ENCODE measurements at regions not wholly inside any gene's neighbourhood (a gene's known extent, or its start where the extent isn't known, plus 50 kb on each side); places are given as distances from the start of the nearest gene placed in this dataset.

- Histone ChIP-seq H3K36me3 (ENCODE audit: control insufficient read depth in 2 of 2, insufficient read depth in 1 of 2, low read length in 2 of 2) (no peaks in the 10 kb centered on the region), H3K4me1 (ENCODE audit: control insufficient read depth, insufficient read depth, low read length) (0 out of 2 replicates have a peak, but pooled peaks cover 2% of the 10 kb centered on the region), H3K4me3 (ENCODE audit: low read depth, low read length) (no peak overlapping the region), H3K9me3 (ENCODE audit: control insufficient read depth, insufficient read depth, low read depth, low read length) (no peaks in the 10 kb centered on the region), H3K27ac (ENCODE audit: extremely low read depth, low read depth, low read length) (no peak overlapping the region)
- TF ChIP-seq ZSCAN5A (tag by site-specific recombination; IDR thresholded peaks at IDR 0.05) (no peak), ZNF133 (tag by site-specific recombination; IDR thresholded peaks at IDR 0.05) (no peak), ZFP69B (tag by site-specific recombination; IDR thresholded peaks at IDR 0.05) (no peak), ZNF266 (tag by site-specific recombination; IDR thresholded peaks at IDR 0.05; ENCODE audit: low read depth) (no peak), ZBTB49 (tag by site-specific recombination; IDR thresholded peaks at IDR 0.05; ENCODE audit: low read depth) (no peak), ZNF664 (tag by site-specific recombination; IDR thresholded peaks at IDR 0.05) (no peak), ZXDB (tag by site-specific recombination; IDR thresholded peaks at IDR 0.05) (no peak), ZNF544 (tag by site-specific recombination; IDR thresholded peaks at IDR 0.05) (no peak), GLI4 (tag by site-specific recombination; IDR thresholded peaks at IDR 0.05) (no peak), ZNF121 (tag by site-specific recombination; IDR thresholded peaks at IDR 0.05) (no peak), ZNF549 (tag by site-specific recombination; IDR thresholded peaks at IDR 0.05) (no peak), KLF10 (tag by site-specific recombination; IDR thresholded peaks at IDR 0.05) (no peak), ZNF596 (tag by site-specific recombination; IDR thresholded peaks at IDR 0.05) (no peak), HOXD13 (CRISPR knock-in tag; IDR thresholded peaks at IDR 0.05; ENCODE audit: borderline replicate concordance) (no peak), SP3 (tag by site-specific recombination; IDR thresholded peaks at IDR 0.05) (no peak), ZNF548 (tag by site-specific recombination; IDR thresholded peaks at IDR 0.05) (no peak), ZSCAN16 (tag by site-specific recombination; IDR thresholded peaks at IDR 0.05) (no peak), ZNF148 (tag by site-specific recombination; IDR thresholded peaks at IDR 0.05; ENCODE audit: borderline replicate concordance) (no peak)
- TF ChIP-seq, protein P1, sequence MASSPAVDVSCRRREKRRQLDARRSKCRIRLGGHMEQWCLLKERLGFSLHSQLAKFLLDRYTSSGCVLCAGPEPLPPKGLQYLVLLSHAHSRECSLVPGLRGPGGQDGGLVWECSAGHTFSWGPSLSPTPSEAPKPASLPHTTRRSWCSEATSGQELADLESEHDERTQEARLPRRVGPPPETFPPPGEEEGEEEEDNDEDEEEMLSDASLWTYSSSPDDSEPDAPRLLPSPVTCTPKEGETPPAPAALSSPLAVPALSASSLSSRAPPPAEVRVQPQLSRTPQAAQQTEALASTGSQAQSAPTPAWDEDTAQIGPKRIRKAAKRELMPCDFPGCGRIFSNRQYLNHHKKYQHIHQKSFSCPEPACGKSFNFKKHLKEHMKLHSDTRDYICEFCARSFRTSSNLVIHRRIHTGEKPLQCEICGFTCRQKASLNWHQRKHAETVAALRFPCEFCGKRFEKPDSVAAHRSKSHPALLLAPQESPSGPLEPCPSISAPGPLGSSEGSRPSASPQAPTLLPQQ (tag by site-specific recombination; IDR thresholded peaks at IDR 0.05): no peak
- CTCF ChIA-PET: no interaction called here
- POLR2A ChIA-PET: interaction anchor here (0.8 kb wide), 1 partner anchor 774 kb away, joined by 3 read pairs; no protein-coding TSS in a partner anchor
Measured at GRCh38 chr5:124285071-124285470, 461.4 kb downstream of the ZNF608 start.

GRCh38 chr5:124283031-124283430, 463.4 kb downstream of the ZNF608 start:
- H3K4me3 ChIP-seq (ENCODE audit: low read depth, low read length): no peak overlapping the region
- no peaks in the 10 kb centered on the region for H3K9me3 ChIP-seq (ENCODE audit: control insufficient read depth, insufficient read depth, low read depth, low read length)
- ChIA-PET CTCF (no interaction called here), POLR2A (no interaction called here)
- H3K36me3 ChIP-seq (ENCODE audit: control insufficient read depth in 2 of 2, insufficient read depth in 1 of 2, low read length in 2 of 2): no peaks in the 10 kb centered on the region
- peaks cover 16% of the 10 kb centered on the region for H3K4me1 ChIP-seq (ENCODE audit: control insufficient read depth, insufficient read depth, low read length)
- H3K27ac ChIP-seq (ENCODE audit: extremely low read depth, low read depth, low read length): no peak overlapping the region
- TF ChIP-seq, protein P2, sequence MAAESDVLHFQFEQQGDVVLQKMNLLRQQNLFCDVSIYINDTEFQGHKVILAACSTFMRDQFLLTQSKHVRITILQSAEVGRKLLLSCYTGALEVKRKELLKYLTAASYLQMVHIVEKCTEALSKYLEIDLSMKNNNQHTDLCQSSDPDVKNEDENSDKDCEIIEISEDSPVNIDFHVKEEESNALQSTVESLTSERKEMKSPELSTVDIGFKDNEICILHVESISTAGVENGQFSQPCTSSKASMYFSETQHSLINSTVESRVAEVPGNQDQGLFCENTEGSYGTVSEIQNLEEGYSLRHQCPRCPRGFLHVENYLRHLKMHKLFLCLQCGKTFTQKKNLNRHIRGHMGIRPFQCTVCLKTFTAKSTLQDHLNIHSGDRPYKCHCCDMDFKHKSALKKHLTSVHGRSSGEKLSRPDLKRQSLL (tag by site-specific recombination; IDR thresholded peaks at IDR 0.05): no peak
- TF ChIP-seq ZNF140 (tag by site-specific recombination; IDR thresholded peaks at IDR 0.05) (no peak), IKZF3 (tag by site-specific recombination; IDR thresholded peaks at IDR 0.05) (no peak), ZFP3 (tag by site-specific recombination; IDR thresholded peaks at IDR 0.05; ENCODE audit: low read depth) (no peak), ZNF394 (tag by site-specific recombination; IDR thresholded peaks at IDR 0.05; ENCODE audit: borderline replicate concordance) (no peak), ZNF132 (tag by site-specific recombination; IDR thresholded peaks at IDR 0.05; ENCODE audit: borderline replicate concordance) (no peak), ZNF221 (tag by site-specific recombination; IDR thresholded peaks at IDR 0.05; ENCODE audit: borderline replicate concordance) (no peak)
- TF ChIP-seq, protein P3, sequence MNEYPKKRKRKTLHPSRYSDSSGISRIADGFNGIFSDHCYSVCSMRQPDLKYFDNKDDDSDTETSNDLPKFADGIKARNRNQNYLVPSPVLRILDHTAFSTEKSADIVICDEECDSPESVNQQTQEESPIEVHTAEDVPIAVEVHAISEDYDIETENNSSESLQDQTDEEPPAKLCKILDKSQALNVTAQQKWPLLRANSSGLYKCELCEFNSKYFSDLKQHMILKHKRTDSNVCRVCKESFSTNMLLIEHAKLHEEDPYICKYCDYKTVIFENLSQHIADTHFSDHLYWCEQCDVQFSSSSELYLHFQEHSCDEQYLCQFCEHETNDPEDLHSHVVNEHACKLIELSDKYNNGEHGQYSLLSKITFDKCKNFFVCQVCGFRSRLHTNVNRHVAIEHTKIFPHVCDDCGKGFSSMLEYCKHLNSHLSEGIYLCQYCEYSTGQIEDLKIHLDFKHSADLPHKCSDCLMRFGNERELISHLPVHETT (tag by site-specific recombination; IDR thresholded peaks at IDR 0.05): no peak

All from HEK293 (cell line).